GM23338 (cell line): ENCODE measurements at regions not wholly inside any gene's neighbourhood (a gene's known extent, or its start where the extent isn't known, plus 50 kb on each side); places are given as distances from the start of the nearest gene placed in this dataset.

Source experiments
- ATAC-seq: fragments of 200-7000 bp; cut with Tn5 transposase; 3 replicates; pipeline ENCODE4 v1.9.1; 2020
- DNase-seq: peaks from one replicate; pipeline ENCODE4 v3.0.0-alpha.2; 2015; ENCODE audit warnings: low spot score
- H2AFZ ChIP-seq: fragments of 200-600 bp; sonication (generic); 2 replicates; pipeline ENCODE4 v1.8.0; 2016; ENCODE audit warnings: antibody characterized with exemption, mild to moderate bottlenecking, moderate library complexity
- H3F3A ChIP-seq: fragments of 200-600 bp; sonication (generic); replicated peaks from 2 replicates; pipeline ENCODE4 v1.8.0; 2017; ENCODE audit warnings: antibody characterized with exemption, mixed run types, low read depth
- H3K27ac ChIP-seq: fragments of 200-600 bp; sonication (generic); 2 replicates; pipeline ENCODE4 v1.6.1; 2016; ENCODE audit warnings: low read depth
- H3K27me3 ChIP-seq: fragments of 200-600 bp; sonication (generic); 2 replicates; pipeline ENCODE4 v1.8.0; 2016; ENCODE audit warnings: mild to moderate bottlenecking, mixed run types, moderate library complexity; ENCODE audit not compliant: insufficient read depth
- H3K36me3 ChIP-seq: fragments of 200-600 bp; sonication (generic); 2 replicates; pipeline ENCODE4 v1.8.0; 2016; ENCODE audit warnings: mild to moderate bottlenecking; ENCODE audit not compliant: insufficient read depth
- H3K4me1 ChIP-seq: fragments of 200-600 bp; sonication (generic); 2 replicates; pipeline ENCODE4 v1.8.0; 2016; ENCODE audit warnings: mild to moderate bottlenecking, moderate library complexity; ENCODE audit not compliant: insufficient read depth
- H3K4me2 ChIP-seq: fragments of 200-600 bp; sonication (generic); 2 replicates; pipeline ENCODE4 v1.7.1; 2017; ENCODE audit warnings: mixed run types
- H3K4me3 ChIP-seq: fragments of 200-600 bp; sonication (generic); 2 replicates; pipeline ENCODE4 v1.6.1; 2016; ENCODE audit warnings: mixed run types
- H3K79me2 ChIP-seq: fragments of 200-600 bp; sonication (generic); replicated peaks from 2 replicates; pipeline ENCODE4 v1.8.0; 2017; ENCODE audit warnings: mild to moderate bottlenecking; ENCODE audit not compliant: insufficient read depth
- H3K9me2 ChIP-seq: fragments of 200-600 bp; sonication (generic); 2 replicates; pipeline ENCODE4 v1.8.0; 2017; ENCODE audit not compliant: insufficient read depth
- H4K20me1 ChIP-seq: fragments of 200-600 bp; sonication (generic); replicated peaks from 2 replicates; pipeline ENCODE4 v1.8.0; 2017; ENCODE audit warnings: mild to moderate bottlenecking; ENCODE audit not compliant: insufficient read depth
- H3K27ac Mint-ChIP-seq: 2 replicates; pipeline ENCODE4 v1.8.0; 2020; ENCODE audit warnings: inconsistent platforms, mild to moderate bottlenecking, moderate library complexity, mixed read lengths
- H3K27me3 Mint-ChIP-seq: 3 replicates; pipeline ENCODE4 v1.8.0; 2022; ENCODE audit warnings: low read depth, mild to moderate bottlenecking, moderate library complexity, mixed read lengths, inconsistent platforms; ENCODE audit not compliant: insufficient read depth, poor library complexity
- H3K36me3 Mint-ChIP-seq: 3 replicates; pipeline ENCODE4 v1.8.0; 2021; ENCODE audit warnings: low read depth, mild to moderate bottlenecking, inconsistent platforms, moderate library complexity, mixed read lengths
- H3K4me1 Mint-ChIP-seq: 3 replicates; pipeline ENCODE4 v1.8.0; 2020; ENCODE audit warnings: mild to moderate bottlenecking, inconsistent platforms, mixed read lengths
- H3K4me3 Mint-ChIP-seq: 3 replicates; pipeline ENCODE4 v1.8.0; 2021; ENCODE audit warnings: moderate library complexity, mild to moderate bottlenecking, inconsistent platforms, mixed read lengths
- H3K9me3 Mint-ChIP-seq: 3 replicates; pipeline ENCODE4 v1.8.0; 2020; ENCODE audit warnings: moderate library complexity, mild to moderate bottlenecking, inconsistent platforms, mixed read lengths
- CREB1 ChIP-seq: fragments of 250-450 bp; sonication (Bioruptor Pico); IDR thresholded peaks from 2 replicates; pipeline ENCODE4 v1.5.0; 2020; ENCODE audit warnings: low read depth, mild to moderate bottlenecking, moderate library complexity
- EZH2 ChIP-seq: fragments of 200-600 bp; sonication (generic); IDR thresholded peaks from one replicate; pipeline ENCODE4 v1.8.0; 2017; ENCODE audit warnings: antibody characterized with exemption, mild to moderate bottlenecking, low read depth; ENCODE audit not compliant: unreplicated experiment
- JUNB ChIP-seq: IDR thresholded peaks from one replicate; pipeline ENCODE4 v1.6.1; 2016; ENCODE audit warnings: antibody characterized with exemption; ENCODE audit not compliant: unreplicated experiment
- NANOG ChIP-seq: IDR thresholded peaks from 2 replicates; pipeline ENCODE4 v1.6.1; 2016; ENCODE audit warnings: antibody characterized with exemption, borderline replicate concordance
- POLR2AphosphoS5 ChIP-seq: IDR thresholded peaks from 2 replicates; pipeline ENCODE4 v1.6.1; 2016; ENCODE audit warnings: antibody characterized with exemption, low read depth
- STAT1 ChIP-seq: IDR thresholded peaks from one replicate; pipeline ENCODE4 v1.6.1; 2016; ENCODE audit warnings: antibody characterized with exemption; ENCODE audit not compliant: unreplicated experiment
- ZNF114 ChIP-seq: fragments of 250-450 bp; sonication (Bioruptor Pico); IDR thresholded peaks from 2 replicates; pipeline ENCODE4 v1.5.0; 2020; ENCODE audit warnings: mild to moderate bottlenecking, moderate library complexity
- TF ChIP-seq, protein P1 (sequence below): IDR thresholded peaks from 2 replicates; pipeline ENCODE4 v1.6.1; 2016; ENCODE audit warnings: antibody characterized with exemption
- TF ChIP-seq, protein P2 (sequence below), 2 experiments: fragments of 200-600 bp in 1 of 2; sonication (generic) in 1 of 2; conservative IDR thresholded peaks; 2 replicates each; pipeline versions ENCODE4 v1.5.1 to v1.6.1; 2016 to 2017; ENCODE audit warnings: antibody characterized with exemption in 2 of 2, low read depth in 2 of 2, mild to moderate bottlenecking in 2 of 2, moderate library complexity in 1 of 2
- TF ChIP-seq, protein P3 (sequence below): fragments of 250-450 bp; sonication (Bioruptor Pico); IDR thresholded peaks from 2 replicates; pipeline ENCODE4 v1.5.0; 2020; ENCODE audit warnings: mild to moderate bottlenecking, moderate library complexity

- TF ChIP-seq NANOG (no peak), ZNF114 (CRISPR knock-in tag) (no peak), EZH2 (no peak), CREB1 (CRISPR knock-in tag) (no peak), JUNB (no peak), STAT1 (no peak), POLR2AphosphoS5 (no peak)
- TF ChIP-seq, protein P1, sequence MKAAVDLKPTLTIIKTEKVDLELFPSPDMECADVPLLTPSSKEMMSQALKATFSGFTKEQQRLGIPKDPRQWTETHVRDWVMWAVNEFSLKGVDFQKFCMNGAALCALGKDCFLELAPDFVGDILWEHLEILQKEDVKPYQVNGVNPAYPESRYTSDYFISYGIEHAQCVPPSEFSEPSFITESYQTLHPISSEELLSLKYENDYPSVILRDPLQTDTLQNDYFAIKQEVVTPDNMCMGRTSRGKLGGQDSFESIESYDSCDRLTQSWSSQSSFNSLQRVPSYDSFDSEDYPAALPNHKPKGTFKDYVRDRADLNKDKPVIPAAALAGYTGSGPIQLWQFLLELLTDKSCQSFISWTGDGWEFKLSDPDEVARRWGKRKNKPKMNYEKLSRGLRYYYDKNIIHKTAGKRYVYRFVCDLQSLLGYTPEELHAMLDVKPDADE, result no peak
- TF ChIP-seq, protein P2, sequence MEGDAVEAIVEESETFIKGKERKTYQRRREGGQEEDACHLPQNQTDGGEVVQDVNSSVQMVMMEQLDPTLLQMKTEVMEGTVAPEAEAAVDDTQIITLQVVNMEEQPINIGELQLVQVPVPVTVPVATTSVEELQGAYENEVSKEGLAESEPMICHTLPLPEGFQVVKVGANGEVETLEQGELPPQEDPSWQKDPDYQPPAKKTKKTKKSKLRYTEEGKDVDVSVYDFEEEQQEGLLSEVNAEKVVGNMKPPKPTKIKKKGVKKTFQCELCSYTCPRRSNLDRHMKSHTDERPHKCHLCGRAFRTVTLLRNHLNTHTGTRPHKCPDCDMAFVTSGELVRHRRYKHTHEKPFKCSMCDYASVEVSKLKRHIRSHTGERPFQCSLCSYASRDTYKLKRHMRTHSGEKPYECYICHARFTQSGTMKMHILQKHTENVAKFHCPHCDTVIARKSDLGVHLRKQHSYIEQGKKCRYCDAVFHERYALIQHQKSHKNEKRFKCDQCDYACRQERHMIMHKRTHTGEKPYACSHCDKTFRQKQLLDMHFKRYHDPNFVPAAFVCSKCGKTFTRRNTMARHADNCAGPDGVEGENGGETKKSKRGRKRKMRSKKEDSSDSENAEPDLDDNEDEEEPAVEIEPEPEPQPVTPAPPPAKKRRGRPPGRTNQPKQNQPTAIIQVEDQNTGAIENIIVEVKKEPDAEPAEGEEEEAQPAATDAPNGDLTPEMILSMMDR (conservative IDR thresholded peaks at IDR 0.05; ENCODE audit: low read depth in 2 of 2), result no peak
- TF ChIP-seq, protein P3, sequence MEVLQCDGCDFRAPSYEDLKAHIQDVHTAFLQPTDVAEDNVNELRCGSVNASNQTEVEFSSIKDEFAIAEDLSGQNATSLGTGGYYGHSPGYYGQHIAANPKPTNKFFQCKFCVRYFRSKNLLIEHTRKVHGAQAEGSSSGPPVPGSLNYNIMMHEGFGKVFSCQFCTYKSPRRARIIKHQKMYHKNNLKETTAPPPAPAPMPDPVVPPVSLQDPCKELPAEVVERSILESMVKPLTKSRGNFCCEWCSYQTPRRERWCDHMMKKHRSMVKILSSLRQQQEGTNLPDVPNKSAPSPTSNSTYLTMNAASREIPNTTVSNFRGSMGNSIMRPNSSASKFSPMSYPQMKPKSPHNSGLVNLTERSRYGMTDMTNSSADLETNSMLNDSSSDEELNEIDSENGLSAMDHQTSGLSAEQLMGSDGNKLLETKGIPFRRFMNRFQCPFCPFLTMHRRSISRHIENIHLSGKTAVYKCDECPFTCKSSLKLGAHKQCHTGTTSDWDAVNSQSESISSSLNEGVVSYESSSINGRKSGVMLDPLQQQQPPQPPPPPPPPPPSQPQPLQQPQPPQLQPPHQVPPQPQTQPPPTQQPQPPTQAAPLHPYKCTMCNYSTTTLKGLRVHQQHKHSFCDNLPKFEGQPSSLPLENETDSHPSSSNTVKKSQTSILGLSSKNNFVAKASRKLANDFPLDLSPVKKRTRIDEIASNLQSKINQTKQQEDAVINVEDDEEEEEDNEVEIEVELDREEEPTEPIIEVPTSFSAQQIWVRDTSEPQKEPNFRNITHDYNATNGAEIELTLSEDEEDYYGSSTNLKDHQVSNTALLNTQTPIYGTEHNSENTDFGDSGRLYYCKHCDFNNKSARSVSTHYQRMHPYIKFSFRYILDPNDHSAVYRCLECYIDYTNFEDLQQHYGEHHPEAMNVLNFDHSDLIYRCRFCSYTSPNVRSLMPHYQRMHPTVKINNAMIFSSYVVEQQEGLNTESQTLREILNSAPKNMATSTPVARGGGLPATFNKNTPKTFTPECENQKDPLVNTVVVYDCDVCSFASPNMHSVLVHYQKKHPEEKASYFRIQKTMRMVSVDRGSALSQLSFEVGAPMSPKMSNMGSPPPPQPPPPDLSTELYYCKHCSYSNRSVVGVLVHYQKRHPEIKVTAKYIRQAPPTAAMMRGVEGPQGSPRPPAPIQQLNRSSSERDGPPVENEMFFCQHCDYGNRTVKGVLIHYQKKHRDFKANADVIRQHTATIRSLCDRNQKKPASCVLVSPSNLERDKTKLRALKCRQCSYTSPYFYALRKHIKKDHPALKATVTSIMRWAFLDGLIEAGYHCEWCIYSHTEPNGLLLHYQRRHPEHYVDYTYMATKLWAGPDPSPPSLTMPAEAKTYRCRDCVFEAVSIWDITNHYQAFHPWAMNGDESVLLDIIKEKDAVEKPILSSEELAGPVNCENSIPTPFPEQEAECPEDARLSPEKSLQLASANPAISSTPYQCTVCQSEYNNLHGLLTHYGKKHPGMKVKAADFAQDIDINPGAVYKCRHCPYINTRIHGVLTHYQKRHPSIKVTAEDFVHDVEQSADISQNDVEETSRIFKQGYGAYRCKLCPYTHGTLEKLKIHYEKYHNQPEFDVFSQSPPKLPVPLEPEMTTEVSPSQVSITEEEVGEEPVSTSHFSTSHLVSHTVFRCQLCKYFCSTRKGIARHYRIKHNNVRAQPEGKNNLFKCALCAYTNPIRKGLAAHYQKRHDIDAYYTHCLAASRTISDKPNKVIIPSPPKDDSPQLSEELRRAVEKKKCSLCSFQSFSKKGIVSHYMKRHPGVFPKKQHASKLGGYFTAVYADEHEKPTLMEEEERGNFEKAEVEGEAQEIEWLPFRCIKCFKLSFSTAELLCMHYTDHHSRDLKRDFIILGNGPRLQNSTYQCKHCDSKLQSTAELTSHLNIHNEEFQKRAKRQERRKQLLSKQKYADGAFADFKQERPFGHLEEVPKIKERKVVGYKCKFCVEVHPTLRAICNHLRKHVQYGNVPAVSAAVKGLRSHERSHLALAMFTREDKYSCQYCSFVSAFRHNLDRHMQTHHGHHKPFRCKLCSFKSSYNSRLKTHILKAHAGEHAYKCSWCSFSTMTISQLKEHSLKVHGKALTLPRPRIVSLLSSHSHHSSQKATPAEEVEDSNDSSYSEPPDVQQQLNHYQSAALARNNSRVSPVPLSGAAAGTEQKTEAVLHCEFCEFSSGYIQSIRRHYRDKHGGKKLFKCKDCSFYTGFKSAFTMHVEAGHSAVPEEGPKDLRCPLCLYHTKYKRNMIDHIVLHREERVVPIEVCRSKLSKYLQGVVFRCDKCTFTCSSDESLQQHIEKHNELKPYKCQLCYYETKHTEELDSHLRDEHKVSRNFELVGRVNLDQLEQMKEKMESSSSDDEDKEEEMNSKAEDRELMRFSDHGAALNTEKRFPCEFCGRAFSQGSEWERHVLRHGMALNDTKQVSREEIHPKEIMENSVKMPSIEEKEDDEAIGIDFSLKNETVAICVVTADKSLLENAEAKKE (CRISPR knock-in tag), result no peak
- H3K79me2 ChIP-seq, result no peaks in the 10 kb centered on the region
- H3K27ac ChIP-seq, result no peak overlapping the region
- no peaks in the 10 kb centered on the region for H3K36me3 ChIP-seq
- Mint-ChIP-seq H3K27ac (no peak overlapping the region), H3K36me3 (no peaks in the 10 kb centered on the region), H3K4me3 (no peak overlapping the region), H3K9me3 (no peaks in the 10 kb centered on the region), H3K4me1 (no peaks in the 10 kb centered on the region), H3K27me3 (no peaks in the 10 kb centered on the region)
- no peaks in the 10 kb centered on the region for H3K9me2 ChIP-seq
- H2AFZ ChIP-seq, result no peak overlapping the region
- H3K27me3 ChIP-seq, result no peaks in the 10 kb centered on the region
- H3K4me2 ChIP-seq, result no peak overlapping the region
- no peaks in the 10 kb centered on the region for H3K4me1 ChIP-seq
- H3K4me3 ChIP-seq, result no peak overlapping the region
- H3F3A ChIP-seq, result no peaks in the 10 kb centered on the region
- ATAC-seq (no peak), DNase-seq (no peak)
- H4K20me1 ChIP-seq, result no peaks in the 10 kb centered on the region
These were observed 749.1 kb upstream of the GRIA3 start for GRCh38 chrX:122434942-122435341.
